Small intestine (tissue), 7 donors: ENCODE measurements at regions not wholly inside any gene's neighbourhood (a gene's known extent, or its start where the extent isn't known, plus 50 kb on each side); places are given as distances from the start of the nearest gene placed in this dataset.
A peak's percentile ranks its signal among the peaks of the same experiment; 100 is the strongest.

Source experiments
- DNase-seq, 2 donors: peaks; one replicate each; pipeline versions ENCODE4 v3.0.0 to v3.0.0-alpha.2; 2013
- FAIRE-seq: peaks from 2 replicates; lab custom pipeline; 2012; peaks lifted over from hg19 to GRCh38; lab: Jason Lieb, UNC
- H3K27ac ChIP-seq, 3 donors: one replicate each; pipeline ENCODE4 v1.5.1; 2013; ENCODE audit warnings: low read length in 2 of 3, mild to moderate bottlenecking in 2 of 3, control low read depth in 1 of 3, inconsistent platforms in 1 of 3, low read depth in 1 of 3, moderate library complexity in 1 of 3
- H3K27me3 ChIP-seq, 3 donors: one replicate each; pipeline ENCODE4 v1.6.1; 2013; ENCODE audit warnings: low read length in 3 of 3, inconsistent platforms in 1 of 3; ENCODE audit not compliant: control insufficient read depth in 3 of 3, insufficient read depth in 3 of 3
- H3K36me3 ChIP-seq, 3 donors: one replicate each; pipeline ENCODE4 v1.6.1; 2013; ENCODE audit warnings: low read length in 3 of 3, inconsistent platforms in 1 of 3, low read depth in 1 of 3, mild to moderate bottlenecking in 1 of 3, moderate library complexity in 1 of 3; ENCODE audit not compliant: control insufficient read depth in 3 of 3, insufficient read depth in 2 of 3
- H3K4me1 ChIP-seq, 3 donors: one replicate each; pipeline ENCODE4 v1.6.1; 2013; ENCODE audit warnings: low read length in 2 of 3, inconsistent platforms in 1 of 3, low read depth in 1 of 3, mild to moderate bottlenecking in 1 of 3, moderate library complexity in 1 of 3; ENCODE audit not compliant: control insufficient read depth in 3 of 3, insufficient read depth in 2 of 3
- H3K4me3 ChIP-seq, 3 donors: one replicate each; pipeline ENCODE4 v1.5.1; 2013; ENCODE audit warnings: low read length in 3 of 3, control low read depth in 1 of 3, inconsistent platforms in 1 of 3, low read depth in 1 of 3, mild to moderate bottlenecking in 1 of 3, moderate library complexity in 1 of 3
- H3K9me3 ChIP-seq, 2 donors: one replicate each; pipeline ENCODE4 v1.6.1; 2013; ENCODE audit warnings: low read depth in 1 of 2, low read length in 1 of 2; ENCODE audit not compliant: control insufficient read depth in 2 of 2, insufficient read depth in 1 of 2
- WGBS, 3 donors: extraction: QIAGEN DNeasy Blood & Tissue Kit; methylation state at CpG; one replicate each; pipeline ENCODE4 v1.1.7; 2013; 5-methylcytosine and 5-hydroxymethylcytosine counted together
- donor health status: healthy with polysubstance abuse.
- donor health status: control.
- donor health status: control.
- donor health status: Bipolar disorder and iron deficiency.
- donor health status: healthy.

GRCh38 chr1:90513956-90514355 lies 203.1 kb downstream of the BARHL2 start:
- FAIRE-seq (no peak), DNase-seq (peak; percentile 50 to 53)
- H3K27ac ChIP-seq: peak overlapping the region in 1 of 3 donors; percentile 71
- WGBS, 3 donors: 48 to 68% (median 60%) methylated on average over 5 of the region's 5 CpGs
- H3K36me3 ChIP-seq: no peaks in the 10 kb centered on the region
- peaks cover 0 to 15% (median 0%) of the 10 kb centered on the region in 3 donors for H3K4me1 ChIP-seq
- H3K9me3 ChIP-seq: peaks cover 0 to 8% of the 10 kb centered on the region in 2 donors
- peaks cover 0 to 2% (median 0%) of the 10 kb centered on the region in 3 donors for H3K27me3 ChIP-seq
- H3K4me3 ChIP-seq: no peak overlapping the region

GRCh38 chr1:90512441-90512840 lies 204.7 kb downstream of the BARHL2 start:
- Histone ChIP-seq H3K4me1 (peaks cover 0 to 24% (median 0%) of the 10 kb centered on the region in 3 donors), H3K27ac (no peak overlapping the region), H3K27me3 (peaks cover 0 to 2% (median 0%) of the 10 kb centered on the region in 3 donors), H3K4me3 (no peak overlapping the region), H3K36me3 (no peaks in the 10 kb centered on the region), H3K9me3 (peaks cover 0 to 8% of the 10 kb centered on the region in 2 donors)
- 57 to 66% (median 60%) methylated on average over 3 of the region's 3 CpGs for WGBS, 3 donors
- DNase-seq (peak in 1 of 2 donors; percentile 17), FAIRE-seq (no peak)

DNA sequence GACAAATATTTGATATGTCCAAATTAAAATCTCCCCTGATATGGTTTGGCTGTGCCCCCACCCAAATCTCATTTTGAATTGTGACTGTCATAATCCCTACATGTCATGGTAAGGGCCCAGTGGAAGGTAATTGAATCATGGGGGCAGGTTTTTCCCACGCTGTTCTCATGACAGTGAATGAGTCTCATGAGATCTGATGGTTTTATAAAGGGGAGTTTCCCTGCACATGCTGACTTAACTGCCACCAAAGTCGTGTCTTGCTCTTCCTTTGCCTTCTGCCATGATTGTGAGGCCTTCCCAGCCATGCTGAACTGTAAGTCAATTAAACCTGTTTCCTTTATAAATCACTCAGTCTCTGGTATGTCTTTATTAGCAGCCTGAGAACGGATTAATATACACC lies 207.0 kb downstream of the BARHL2 start:
- Histone ChIP-seq H3K4me3 (no peak overlapping the region), H3K27ac (no peak overlapping the region), H3K27me3 (no peaks in the 10 kb centered on the region), H3K9me3 (peaks cover 0 to 6% of the 10 kb centered on the region in 2 donors), H3K36me3 (no peaks in the 10 kb centered on the region), H3K4me1 (peaks cover 0 to 24% (median 0%) of the 10 kb centered on the region in 3 donors)
- FAIRE-seq: no peak
- WGBS, 3 donors: 51 to 60% (median 55%) methylated on average over 3 of the region's 3 CpGs
- no peak for DNase-seq

GRCh38 chr1:90509225-90510048 lies 207.7 kb downstream of the BARHL2 start:
- WGBS, 3 donors: 59 to 73% (median 61%) methylated on average over 2 of the region's 2 CpGs
- no peak for FAIRE-seq

DNA sequence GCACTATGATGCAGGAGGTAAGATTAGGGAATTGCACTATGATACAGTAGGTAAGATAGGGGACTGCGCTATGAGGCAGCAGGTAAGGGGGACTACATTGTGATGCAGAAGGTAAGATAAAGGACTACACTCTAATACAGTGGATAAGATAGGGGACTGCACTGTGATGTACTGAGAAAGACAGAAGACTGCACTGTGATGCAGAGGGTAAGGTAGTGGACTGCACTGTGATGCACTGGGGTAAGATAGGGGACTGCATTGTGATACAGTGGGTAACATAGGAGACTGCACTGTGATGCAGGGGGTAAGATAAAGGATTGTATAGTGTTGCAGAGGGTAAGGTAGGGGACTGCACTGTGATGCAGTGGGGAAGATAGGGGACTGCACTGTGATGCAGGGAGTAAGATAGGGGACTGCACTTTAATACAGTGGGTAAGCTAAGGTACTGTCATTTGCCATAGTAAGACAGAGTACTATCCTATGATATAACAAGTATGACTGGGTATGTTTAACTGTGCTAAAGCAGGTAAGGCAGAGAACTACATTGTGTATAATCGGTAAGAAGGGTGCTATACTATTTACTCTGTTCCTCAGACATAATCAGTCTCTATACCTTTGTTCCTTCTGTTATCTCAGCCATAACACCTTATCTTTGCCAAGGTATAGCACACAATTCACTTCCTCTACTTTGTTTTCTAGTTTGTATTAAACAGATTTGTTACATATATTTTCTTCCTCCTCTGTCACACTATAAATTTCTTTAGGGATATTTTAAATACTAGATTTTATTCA lies 208.5 kb downstream of the BARHL2 start:
- WGBS, 3 donors: 30 to 48% (median 45%) methylated on average over 2 of the region's 2 CpGs
- FAIRE-seq: no peak
- peaks cover 0 to 15% (median 0%) of the 10 kb centered on the region in 3 donors for H3K4me1 ChIP-seq

More at GRCh38 chr1:90509225-90510048, 207.7 kb downstream of the BARHL2 start:
- H3K4me1 ChIP-seq: peaks cover 0 to 22% (median 0%) of the 10 kb centered on the region in 3 donors
- H3K36me3 ChIP-seq: no peaks in the 10 kb centered on the region
- H3K27me3 ChIP-seq: no peaks in the 10 kb centered on the region
- peak; percentile 21 to 61 for DNase-seq
- peak overlapping the region in 1 of 3 donors; percentile 68 for H3K27ac ChIP-seq
- peaks cover 0 to 6% of the 10 kb centered on the region in 2 donors for H3K9me3 ChIP-seq
- H3K4me3 ChIP-seq: no peak overlapping the region

GRCh38 chr1:90507173-90507572 lies 209.9 kb downstream of the BARHL2 start:
- H3K4me3 ChIP-seq: no peak overlapping the region
- no peaks in the 10 kb centered on the region for H3K9me3 ChIP-seq
- no peak for DNase-seq
- no peak overlapping the region for H3K27ac ChIP-seq
- H3K36me3 ChIP-seq: no peaks in the 10 kb centered on the region
- FAIRE-seq: no peak
- 70 to 91% (median 88%) methylated on average over 5 of the region's 5 CpGs for WGBS, 3 donors
- H3K4me1 ChIP-seq: peaks cover 0 to 15% (median 0%) of the 10 kb centered on the region in 3 donors
- H3K27me3 ChIP-seq: no peaks in the 10 kb centered on the region

More for the DNA sequence above, 208.5 kb downstream of the BARHL2 start:
- H3K27me3 ChIP-seq: no peaks in the 10 kb centered on the region
- DNase-seq: peak; percentile 35
- peak overlapping the region in 1 of 3 donors; percentile 68 for H3K27ac ChIP-seq
- H3K4me3 ChIP-seq: no peak overlapping the region
- H3K36me3 ChIP-seq: no peaks in the 10 kb centered on the region
- peaks cover 0 to 5% of the 10 kb centered on the region in 2 donors for H3K9me3 ChIP-seq

- no peaks in the 10 kb centered on the region for H3K27me3 ChIP-seq
- WGBS, 3 donors: 92 to 98% (median 96%) methylated on average over 2 of the region's 2 CpGs
- no peaks in the 10 kb centered on the region for H3K36me3 ChIP-seq
- no peaks in the 10 kb centered on the region for H3K9me3 ChIP-seq
- FAIRE-seq (no peak), DNase-seq (no peak)
- H3K27ac ChIP-seq: no peak overlapping the region
- peaks cover 0 to 15% (median 0%) of the 10 kb centered on the region in 3 donors for H3K4me1 ChIP-seq
- no peak overlapping the region for H3K4me3 ChIP-seq
Measured at GRCh38 chr1:90505806-90506205, 211.3 kb downstream of the BARHL2 start.

DNA sequence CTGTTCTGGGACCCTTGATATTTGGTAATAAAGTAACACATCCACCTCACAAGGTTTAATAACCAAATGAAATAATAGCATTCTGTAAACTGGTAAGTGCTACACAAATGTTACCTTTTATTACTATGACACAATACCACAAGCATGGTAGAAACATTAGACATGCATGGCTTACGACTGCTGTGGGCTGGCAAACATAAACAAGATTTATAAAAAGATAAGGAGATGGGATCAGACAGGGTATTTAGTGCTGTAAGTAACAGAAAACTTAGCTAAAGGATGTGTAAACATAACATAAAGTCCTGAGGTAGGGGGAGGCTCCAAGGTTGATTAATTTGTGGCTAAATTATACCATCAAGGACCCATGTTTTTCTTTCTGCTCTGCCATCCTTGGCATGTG lies 212.6 kb downstream of the BARHL2 start:
- FAIRE-seq (no peak), DNase-seq (no peak)
- no peaks in the 10 kb centered on the region for H3K36me3 ChIP-seq
- H3K4me3 ChIP-seq: no peak overlapping the region
- no peaks in the 10 kb centered on the region for H3K27me3 ChIP-seq
- no peak overlapping the region for H3K27ac ChIP-seq
- 27 to 47% (median 45%) methylated on average over 1 of the region's 1 CpG for WGBS, 3 donors
- H3K4me1 ChIP-seq: peaks cover 0 to 13% (median 0%) of the 10 kb centered on the region in 3 donors
- no peaks in the 10 kb centered on the region for H3K9me3 ChIP-seq
